GM12875 (cell line): ENCODE measurements at regions not wholly inside any gene's neighbourhood (a gene's known extent, or its start where the extent isn't known, plus 50 kb on each side); places are given as distances from the start of the nearest gene placed in this dataset.

Experiments
- H3K4me3 ChIP-seq: one replicate; pipeline ENCODE4 v1.5.1; 2011; ENCODE audit warnings: low read depth, low read length, control low read depth
- CTCF ChIP-seq: IDR thresholded peaks from 2 replicates; pipeline ENCODE4 v1.5.1; 2011; ENCODE audit warnings: low read depth, mild to moderate bottlenecking, control low read depth, inconsistent platforms, low read length, moderate library complexity, borderline replicate concordance; ENCODE audit not compliant: insufficient read depth

DNA sequence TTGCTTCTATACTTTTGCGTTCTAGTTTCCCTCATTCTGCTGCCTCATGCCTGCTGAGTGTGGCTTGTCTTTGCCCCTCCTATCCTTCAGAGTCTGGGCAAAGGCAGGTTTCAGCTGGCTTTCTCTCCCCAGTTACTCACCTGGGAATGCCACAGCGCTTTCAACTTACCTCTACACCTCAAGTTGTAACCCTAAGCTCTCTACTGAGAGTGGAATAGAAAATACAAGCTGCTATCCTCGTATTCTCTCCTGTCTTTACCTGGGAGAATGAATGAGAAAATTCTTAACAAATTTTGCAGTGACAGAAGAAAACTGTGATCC lies 316.3 kb upstream of the KLF12 start:
- H3K4me3 ChIP-seq = no peak overlapping the region
- no peak for TF ChIP-seq CTCF

DNA sequence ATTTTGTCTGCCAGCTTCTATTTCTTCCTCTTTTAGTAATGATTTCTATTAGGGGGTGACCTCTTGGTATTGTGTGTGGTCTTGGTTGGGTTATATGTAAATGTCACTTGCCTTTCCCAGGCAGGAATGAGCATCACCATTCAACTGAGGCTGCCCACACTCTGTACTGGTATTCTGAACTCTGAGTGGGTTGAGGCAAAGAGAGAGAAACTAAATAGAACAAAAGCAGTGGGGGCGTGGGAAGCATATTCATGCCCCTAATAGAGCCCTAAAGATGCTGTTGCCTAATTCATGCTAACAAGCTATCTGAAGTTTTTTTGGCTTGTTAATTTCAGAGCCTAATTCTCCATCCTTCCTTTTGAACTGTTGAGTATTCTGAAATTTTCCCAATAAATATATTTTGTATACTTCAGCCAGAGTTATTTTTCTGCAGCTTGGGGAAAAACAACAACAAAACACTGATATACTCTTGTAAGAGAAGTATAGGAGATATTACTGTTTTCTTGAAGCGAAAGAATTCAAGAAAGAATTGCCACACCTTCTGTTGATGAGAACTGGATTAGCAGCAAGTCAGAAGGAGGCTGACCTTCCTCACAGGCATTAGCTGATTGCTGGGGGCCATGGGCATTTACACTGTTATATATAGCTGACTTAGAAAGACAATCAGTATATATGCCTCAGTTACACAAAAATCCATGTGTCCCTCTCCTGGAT lies 315.8 kb upstream of the KLF12 start:
- H3K4me3 ChIP-seq = no peak overlapping the region
- TF ChIP-seq CTCF = no peak

DNA sequence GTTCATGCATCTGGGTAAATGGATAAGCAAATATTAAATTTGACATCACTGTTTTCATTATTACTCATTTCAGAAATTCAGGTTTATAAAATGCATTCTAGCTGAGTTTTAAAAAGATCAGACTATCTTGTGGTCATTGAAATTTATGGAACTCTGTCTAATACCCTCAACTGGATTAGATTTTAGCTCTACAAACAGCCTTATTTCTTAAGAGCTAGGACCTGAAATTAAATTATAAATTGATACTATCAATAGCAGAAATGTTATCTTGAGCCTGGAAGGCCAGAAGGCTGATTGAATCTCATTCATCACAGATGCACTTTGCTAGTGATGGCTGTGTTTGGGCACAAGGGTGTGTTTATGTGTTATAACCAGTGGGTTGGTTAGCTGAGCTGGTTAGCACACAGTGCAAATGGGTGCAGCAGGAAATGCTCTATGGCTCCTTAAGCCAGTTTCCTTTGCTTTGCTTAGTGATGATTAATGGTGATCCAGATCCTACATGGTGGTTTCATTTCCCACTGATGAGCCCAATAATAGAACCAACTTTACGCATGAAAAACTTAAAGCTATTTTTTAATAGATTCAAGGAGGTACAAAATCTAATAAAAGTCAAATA lies 310.8 kb upstream of the KLF12 start:
- H3K4me3 ChIP-seq = no peak overlapping the region
- TF ChIP-seq CTCF = no peak

GRCh38 chr13:74444161-74444571 lies 310.0 kb upstream of the KLF12 start:
- H3K4me3 ChIP-seq = no peak overlapping the region
- no peak for TF ChIP-seq CTCF

- TF ChIP-seq CTCF = no peak
- no peak overlapping the region for H3K4me3 ChIP-seq
Measured at GRCh38 chr13:74443631-74444030, 309.4 kb upstream of the KLF12 start.

- no peak for TF ChIP-seq CTCF
- H3K4me3 ChIP-seq = no peak overlapping the region
Measured at GRCh38 chr13:74442751-74443150, 308.5 kb upstream of the KLF12 start.

- no peak for TF ChIP-seq CTCF
Measured at GRCh38 chr13:74438901-74439300, 304.7 kb upstream of the KLF12 start.

More at GRCh38 chr13:74438901-74439300, 304.7 kb upstream of the KLF12 start:
- H3K4me3 ChIP-seq = no peak overlapping the region
